HEK293T (cell line): ENCODE measurements at regions not wholly inside any gene's neighbourhood (a gene's known extent, or its start where the extent isn't known, plus 50 kb on each side); places are given as distances from the start of the nearest gene placed in this dataset.

Experiments
- BHLHE40 ChIP-seq: fragments of 450-650 bp; IDR thresholded peaks from 2 replicates; pipeline ENCODE4 v1.6.1; 2016; ENCODE audit warnings: mild to moderate bottlenecking, moderate library complexity, borderline replicate concordance
- CTBP1 ChIP-seq: fragments of 450-650 bp; IDR thresholded peaks from 2 replicates; pipeline ENCODE4 v1.6.1; 2016; ENCODE audit warnings: borderline replicate concordance
- ELF4 ChIP-seq: fragments of 450-650 bp; IDR thresholded peaks from 2 replicates; pipeline ENCODE4 v1.6.1; 2017; ENCODE audit warnings: antibody characterized with exemption
- FOXA1 ChIP-seq: fragments of 450-650 bp; IDR thresholded peaks from 2 replicates; pipeline ENCODE4 v1.6.1; 2016; ENCODE audit warnings: mild to moderate bottlenecking
- FOXK2 ChIP-seq: fragments of 450-650 bp; IDR thresholded peaks from 2 replicates; pipeline ENCODE4 v1.6.1; 2016; ENCODE audit warnings: mild to moderate bottlenecking
- NFRKB ChIP-seq: fragments of 450-650 bp; IDR thresholded peaks from 2 replicates; pipeline ENCODE4 v1.6.1; 2016; ENCODE audit warnings: mild to moderate bottlenecking, moderate library complexity
- SP1 ChIP-seq: fragments of 450-650 bp; IDR thresholded peaks from 2 replicates; pipeline ENCODE4 v1.6.1; 2017
- SUZ12 ChIP-seq: fragments of 450-650 bp; IDR thresholded peaks from 2 replicates; pipeline ENCODE4 v1.6.1; 2016; ENCODE audit warnings: mild to moderate bottlenecking

DNA sequence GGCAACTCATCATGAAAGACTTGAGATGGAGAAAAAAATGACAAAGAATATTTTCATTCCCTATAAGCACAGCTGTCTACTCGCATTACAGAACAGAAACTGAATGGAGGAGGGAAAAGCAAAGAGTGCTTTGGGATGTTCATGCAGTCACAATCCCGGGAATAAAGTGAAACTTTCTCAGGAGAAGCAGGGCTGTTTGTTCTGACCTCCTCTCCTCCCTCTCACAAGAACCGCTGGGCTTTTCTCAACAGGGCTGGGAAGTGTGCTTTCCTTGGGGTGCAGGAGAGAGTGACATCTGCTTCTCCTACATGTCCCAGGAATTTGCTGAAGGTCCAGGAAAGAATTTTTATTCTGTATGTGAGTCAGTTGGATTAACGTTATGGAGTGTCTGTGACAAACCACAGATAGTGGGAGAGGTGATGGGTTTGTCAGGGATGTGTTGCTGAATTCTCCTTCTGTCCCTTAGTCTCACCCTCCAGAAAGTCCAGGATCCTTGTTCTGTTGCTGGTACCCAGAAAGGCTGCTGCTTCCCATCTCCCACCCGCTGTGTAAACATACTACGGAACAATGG, 125.6 kb downstream of the HRH4 start:
- TF ChIP-seq CTBP1 (no peak), NFRKB (no peak), SP1 (no peak), FOXA1 (no peak), ELF4 (no peak), BHLHE40 (no peak), SUZ12 (no peak), FOXK2 (no peak)
